Prostate gland (tissue), 2 donors: ENCODE measurements at regions not wholly inside any gene's neighbourhood (a gene's known extent, or its start where the extent isn't known, plus 50 kb on each side); places are given as distances from the start of the nearest gene placed in this dataset.

Experiments used
- DNase-seq: peaks from one replicate; pipeline ENCODE4 v3.0.0-alpha.2; 2019; ENCODE audit warnings: low spot score
- H3K27ac ChIP-seq, 2 donors: fragments of 200-600 bp; sonication (generic); 2 replicates each; pipeline ENCODE4 v1.5.1; 2017 to 2019
- H3K27me3 ChIP-seq: fragments of 200-600 bp; sonication (generic); replicated peaks from 2 replicates; pipeline ENCODE4 v1.5.1; 2019; ENCODE audit not compliant: insufficient read depth
- H3K36me3 ChIP-seq, 2 donors: fragments of 200-600 bp; sonication (generic); 1 replicate in 1 of 2; 2 replicates in 1 of 2; pipeline versions ENCODE4 v1.5.1 to v1.8.1; 2017 to 2019
- H3K4me1 ChIP-seq: fragments of 200-600 bp; sonication (generic); replicated peaks from 2 replicates; pipeline ENCODE4 v1.5.1; 2019
- H3K4me3 ChIP-seq, 2 donors: fragments of 200-600 bp; sonication (generic); 2 replicates each; pipeline ENCODE4 v1.5.1; 2017 to 2019
- H3K9me3 ChIP-seq: fragments of 200-600 bp; sonication (generic); 2 replicates; pipeline ENCODE4 v1.5.1; 2017
- POLR2A ChIP-seq: fragments of 450-650 bp; IDR thresholded peaks from one replicate; pipeline ENCODE4 v1.6.1; 2016; ENCODE audit warnings: antibody characterized with exemption, mild to moderate bottlenecking
- POLR2AphosphoS5 ChIP-seq: sonication (generic); formaldehyde crosslinking; IDR thresholded peaks from one replicate; pipeline ENCODE4 v1.6.1; 2017; ENCODE audit warnings: antibody characterized with exemption
- WGBS: methylation state at CpG from one replicate; pipeline ENCODE4 v1.1.5; 2018; 5-methylcytosine and 5-hydroxymethylcytosine counted together
- intact Hi-C: fragments of 100-400 bp; cut with DNase I; formaldehyde crosslinking; loops from one replicate; pipeline ENCODE4 v1.14.2; 2022
- TF ChIP-seq, protein P1 (sequence below), 4 experiments: fragments of 200-600 bp in 2 of 4; fragments of 450-650 bp in 2 of 4; sonication (generic) in 2 of 4; IDR thresholded peaks; 1 replicate in 3 of 4; 2 replicates in 1 of 4; pipeline ENCODE4 v1.5.1; 2016 to 2019; ENCODE audit warnings: antibody characterized with exemption in 4 of 4, mild to moderate bottlenecking in 2 of 4, moderate library complexity in 2 of 4

GRCh38 chrX:25288676-25289075 is 272.9 kb upstream of the ARX start:
- intact Hi-C loops: no loop called here
- no peak overlapping the region for H3K27ac ChIP-seq
- DNase-seq: no peak
- no peaks in the 10 kb centered on the region for H3K4me1 ChIP-seq
- no peaks in the 10 kb centered on the region for H3K36me3 ChIP-seq
- WGBS: 67% methylated on average over 1 of the region's 1 CpG
- H3K27me3 ChIP-seq: no peaks in the 10 kb centered on the region
- no peak overlapping the region for H3K4me3 ChIP-seq
- TF ChIP-seq POLR2AphosphoS5: no peak
- TF ChIP-seq, protein P1, sequence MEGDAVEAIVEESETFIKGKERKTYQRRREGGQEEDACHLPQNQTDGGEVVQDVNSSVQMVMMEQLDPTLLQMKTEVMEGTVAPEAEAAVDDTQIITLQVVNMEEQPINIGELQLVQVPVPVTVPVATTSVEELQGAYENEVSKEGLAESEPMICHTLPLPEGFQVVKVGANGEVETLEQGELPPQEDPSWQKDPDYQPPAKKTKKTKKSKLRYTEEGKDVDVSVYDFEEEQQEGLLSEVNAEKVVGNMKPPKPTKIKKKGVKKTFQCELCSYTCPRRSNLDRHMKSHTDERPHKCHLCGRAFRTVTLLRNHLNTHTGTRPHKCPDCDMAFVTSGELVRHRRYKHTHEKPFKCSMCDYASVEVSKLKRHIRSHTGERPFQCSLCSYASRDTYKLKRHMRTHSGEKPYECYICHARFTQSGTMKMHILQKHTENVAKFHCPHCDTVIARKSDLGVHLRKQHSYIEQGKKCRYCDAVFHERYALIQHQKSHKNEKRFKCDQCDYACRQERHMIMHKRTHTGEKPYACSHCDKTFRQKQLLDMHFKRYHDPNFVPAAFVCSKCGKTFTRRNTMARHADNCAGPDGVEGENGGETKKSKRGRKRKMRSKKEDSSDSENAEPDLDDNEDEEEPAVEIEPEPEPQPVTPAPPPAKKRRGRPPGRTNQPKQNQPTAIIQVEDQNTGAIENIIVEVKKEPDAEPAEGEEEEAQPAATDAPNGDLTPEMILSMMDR (IDR thresholded peaks at IDR 0.05): no peak
- no peak for TF ChIP-seq POLR2A
- H3K9me3 ChIP-seq: no peaks in the 10 kb centered on the region

GRCh38 chrX:25287521-25287920 is 271.8 kb upstream of the ARX start:
- Histone ChIP-seq H3K4me3 (no peak overlapping the region), H3K36me3 (no peaks in the 10 kb centered on the region), H3K9me3 (no peaks in the 10 kb centered on the region), H3K4me1 (no peaks in the 10 kb centered on the region), H3K27ac (no peak overlapping the region), H3K27me3 (no peaks in the 10 kb centered on the region)
- WGBS: 79% methylated on average over 1 of the region's 1 CpG
- TF ChIP-seq POLR2A: no peak
- TF ChIP-seq, protein P1 (IDR thresholded peaks at IDR 0.05): no peak
- no peak for TF ChIP-seq POLR2AphosphoS5
- intact Hi-C loops: no loop called here
- no peak for DNase-seq

- no peak for DNase-seq
- intact Hi-C loops: no loop called here
- no peak for TF ChIP-seq POLR2A
- TF ChIP-seq POLR2AphosphoS5: no peak
- TF ChIP-seq, protein P1 (IDR thresholded peaks at IDR 0.05): no peak
- H3K27me3 ChIP-seq: no peaks in the 10 kb centered on the region
- no peaks in the 10 kb centered on the region for H3K9me3 ChIP-seq
- H3K4me3 ChIP-seq: no peak overlapping the region
- H3K4me1 ChIP-seq: no peaks in the 10 kb centered on the region
- WGBS: 91% methylated on average over 4 of the region's 4 CpGs
- no peaks in the 10 kb centered on the region for H3K36me3 ChIP-seq
- H3K27ac ChIP-seq: no peak overlapping the region
These were observed 269.8 kb upstream of the ARX start for GRCh38 chrX:25285598-25285997.

DNA sequence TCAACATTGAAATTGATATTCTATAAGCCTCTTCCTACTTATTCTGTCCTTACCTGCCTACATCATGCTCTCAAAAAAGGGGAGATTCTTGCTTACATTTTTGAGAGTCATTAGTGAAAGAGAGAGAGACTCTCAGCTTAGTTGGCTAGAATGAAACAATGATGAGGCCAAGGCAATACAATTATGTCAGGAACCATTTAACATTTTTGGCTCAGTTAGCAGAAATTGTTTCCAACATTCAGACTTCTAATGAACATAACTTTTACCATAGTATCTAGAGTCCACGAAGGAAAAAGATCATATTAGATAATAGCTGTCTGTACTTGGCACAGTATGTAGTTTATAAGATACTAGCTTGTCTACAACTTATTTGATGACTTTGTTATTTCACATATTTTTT is 263.7 kb upstream of the ARX start:
- 8% methylated on average over 1 of the region's 1 CpG for WGBS

DNA sequence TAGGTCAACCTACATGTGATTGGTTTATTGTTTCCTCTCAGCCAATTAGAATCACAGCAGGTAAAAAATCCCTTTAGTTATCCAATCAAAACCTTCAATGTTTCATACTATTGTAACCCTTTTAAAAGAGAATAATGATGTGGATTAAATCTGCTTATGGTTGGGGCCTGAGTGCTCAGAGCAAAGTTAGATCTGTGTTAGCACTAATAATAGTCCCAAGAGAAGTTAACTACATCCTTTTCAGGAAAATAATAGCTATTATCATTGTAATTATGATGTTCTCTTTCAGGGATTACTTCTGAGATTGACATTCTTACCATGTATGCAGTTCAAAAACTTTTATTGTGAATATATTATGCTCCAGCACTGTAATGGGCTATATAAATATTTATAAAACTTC is 262.6 kb upstream of the ARX start:
- Histone ChIP-seq H3K27me3 (no peaks in the 10 kb centered on the region), H3K36me3 (no peaks in the 10 kb centered on the region), H3K4me3 (no peak overlapping the region), H3K4me1 (no peaks in the 10 kb centered on the region), H3K9me3 (no peaks in the 10 kb centered on the region), H3K27ac (no peak overlapping the region)
- TF ChIP-seq POLR2AphosphoS5 (no peak), POLR2A (no peak)
- TF ChIP-seq, protein P1 (IDR thresholded peaks at IDR 0.05): no peak
- no peak for DNase-seq
- intact Hi-C loops: no loop called here

More for the DNA sequence above, 263.7 kb upstream of the ARX start:
- H3K27me3 ChIP-seq: no peaks in the 10 kb centered on the region
- no peak overlapping the region for H3K27ac ChIP-seq
- H3K4me1 ChIP-seq: no peaks in the 10 kb centered on the region
- no peaks in the 10 kb centered on the region for H3K36me3 ChIP-seq
- no peaks in the 10 kb centered on the region for H3K9me3 ChIP-seq
- no peak overlapping the region for H3K4me3 ChIP-seq
- intact Hi-C loops: no loop called here
- DNase-seq: no peak
- TF ChIP-seq POLR2A (no peak), POLR2AphosphoS5 (no peak)
- TF ChIP-seq, protein P1 (IDR thresholded peaks at IDR 0.05): no peak
